ENCODE measurements at regions not wholly inside any gene's neighbourhood (a gene's known extent, or its start where the extent isn't known, plus 50 kb on each side); places are given as distances from the start of the nearest gene placed in this dataset.

DNA sequence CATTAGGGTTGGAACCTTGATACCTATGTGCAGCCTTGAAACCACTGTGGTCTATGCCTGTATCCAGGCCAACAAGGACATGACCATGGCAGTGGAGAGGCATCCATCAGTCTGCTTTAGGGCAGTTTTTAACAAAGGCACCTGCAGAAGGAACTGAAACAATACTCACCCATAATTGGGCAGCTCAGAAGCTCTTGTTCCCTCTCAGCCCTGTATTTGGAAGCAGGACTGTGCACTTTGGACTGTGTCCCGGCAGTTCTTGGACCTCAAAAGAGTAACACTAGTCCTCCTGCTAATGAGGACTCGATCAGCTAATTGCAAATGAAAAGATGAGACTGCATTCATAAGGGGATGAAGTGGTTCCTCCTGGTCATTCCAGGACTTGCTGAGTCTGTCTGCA lies 500.2 kb upstream of the TNP1 start:
- TF ChIP-seq POLR2A (IDR thresholded peaks at IDR 0.05; ENCODE audit: low read depth, low read length) (no peak), TAF1 (IDR thresholded peaks at IDR 0.05; ENCODE audit: low read depth, low read length) (no peak)
